GM12891 (cell line): ENCODE measurements at regions not wholly inside any gene's neighbourhood (a gene's known extent, or its start where the extent isn't known, plus 50 kb on each side); places are given as distances from the start of the nearest gene placed in this dataset.

Experiments
- DNase-seq: peaks from one replicate; pipeline ENCODE4 v3.0.0; 2011; ENCODE audit warnings: low spot score; ENCODE audit not compliant: insufficient read length
- FAIRE-seq: peaks from 2 replicates; lab custom pipeline; 2011; peaks lifted over from hg19 to GRCh38; lab: Jason Lieb, UNC
- PAX5 ChIP-seq: IDR thresholded peaks from 2 replicates; pipeline ENCODE4 v1.6.1; 2011; ENCODE audit warnings: low read length, moderate library complexity, mild to moderate bottlenecking; ENCODE audit not compliant: insufficient read depth, severe bottlenecking
- POLR2A ChIP-seq: IDR thresholded peaks from 2 replicates; pipeline ENCODE4 v1.6.1; 2011; ENCODE audit warnings: low read depth, low read length, control low read depth
- POLR2AphosphoS5 ChIP-seq: IDR thresholded peaks from 2 replicates; pipeline ENCODE4 v1.6.1; 2011; ENCODE audit warnings: low read depth, low read length, control low read depth
- POU2F2 ChIP-seq: IDR thresholded peaks from 2 replicates; pipeline ENCODE4 v1.6.1; 2011; ENCODE audit warnings: low read depth, mild to moderate bottlenecking, control low read depth, low read length, moderate library complexity
- SPI1 ChIP-seq: IDR thresholded peaks from 2 replicates; pipeline ENCODE4 v1.6.1; 2011; ENCODE audit warnings: low read depth, low read length, control low read depth
- TAF1 ChIP-seq: IDR thresholded peaks from 2 replicates; pipeline ENCODE4 v1.6.1; 2011; ENCODE audit warnings: low read depth, low read length, control low read depth

- DNase-seq (no peak), FAIRE-seq (no peak)
- TF ChIP-seq TAF1 (no peak), POLR2A (no peak), POU2F2 (no peak), SPI1 (no peak), PAX5 (no peak), POLR2AphosphoS5 (no peak)
These were observed 62.9 kb upstream of the ZEB2 start for GRCh38 chr2:144582651-144583380.

GRCh38 chr2:144580521-144581161 is 60.7 kb upstream of the ZEB2 start:
- DNase-seq (no peak), FAIRE-seq (no peak)
- TF ChIP-seq PAX5 (no peak), SPI1 (no peak), POU2F2 (no peak), TAF1 (no peak), POLR2A (no peak), POLR2AphosphoS5 (no peak)

- DNase-seq (no peak), FAIRE-seq (no peak)
- TF ChIP-seq POLR2A, result no peak
- no peak for TF ChIP-seq TAF1
- no peak for TF ChIP-seq POLR2AphosphoS5
- TF ChIP-seq POU2F2, result no peak
- no peak for TF ChIP-seq PAX5
These were observed 59.6 kb upstream of the ZEB2 start for GRCh38 chr2:144579556-144579955.

GRCh38 chr2:144578099-144578498 is 58.2 kb upstream of the ZEB2 start:
- DNase-seq (no peak), FAIRE-seq (no peak)
- TF ChIP-seq PAX5, result no peak
- no peak for TF ChIP-seq POLR2A
- TF ChIP-seq POLR2AphosphoS5, result no peak
- no peak for TF ChIP-seq SPI1
- TF ChIP-seq TAF1, result no peak
- no peak for TF ChIP-seq POU2F2

GRCh38 chr2:144572977-144573376 is 53.1 kb upstream of the ZEB2 start:
- FAIRE-seq (no peak), DNase-seq (no peak)
- TF ChIP-seq SPI1, result no peak
- no peak for TF ChIP-seq POLR2A
- TF ChIP-seq TAF1, result no peak
- TF ChIP-seq PAX5, result no peak
- no peak for TF ChIP-seq POU2F2
- no peak for TF ChIP-seq POLR2AphosphoS5

GRCh38 chr2:144571770-144572169 is 51.9 kb upstream of the ZEB2 start:
- FAIRE-seq (no peak), DNase-seq (no peak)
- TF ChIP-seq TAF1 (no peak), POLR2AphosphoS5 (no peak), POU2F2 (no peak), SPI1 (no peak), POLR2A (no peak), PAX5 (no peak)

- TF ChIP-seq POLR2AphosphoS5 (no peak), SPI1 (no peak), POU2F2 (no peak), TAF1 (no peak), PAX5 (no peak), POLR2A (no peak)
- FAIRE-seq, result no peak
These were observed 50.6 kb upstream of the ZEB2 start for GRCh38 chr2:144570566-144570965.

More at GRCh38 chr2:144570566-144570965, 50.6 kb upstream of the ZEB2 start:
- no peak for DNase-seq
